ENCODE measurements at regions not wholly inside any gene's neighbourhood (a gene's known extent, or its start where the extent isn't known, plus 50 kb on each side); places are given as distances from the start of the nearest gene placed in this dataset.

DNA sequence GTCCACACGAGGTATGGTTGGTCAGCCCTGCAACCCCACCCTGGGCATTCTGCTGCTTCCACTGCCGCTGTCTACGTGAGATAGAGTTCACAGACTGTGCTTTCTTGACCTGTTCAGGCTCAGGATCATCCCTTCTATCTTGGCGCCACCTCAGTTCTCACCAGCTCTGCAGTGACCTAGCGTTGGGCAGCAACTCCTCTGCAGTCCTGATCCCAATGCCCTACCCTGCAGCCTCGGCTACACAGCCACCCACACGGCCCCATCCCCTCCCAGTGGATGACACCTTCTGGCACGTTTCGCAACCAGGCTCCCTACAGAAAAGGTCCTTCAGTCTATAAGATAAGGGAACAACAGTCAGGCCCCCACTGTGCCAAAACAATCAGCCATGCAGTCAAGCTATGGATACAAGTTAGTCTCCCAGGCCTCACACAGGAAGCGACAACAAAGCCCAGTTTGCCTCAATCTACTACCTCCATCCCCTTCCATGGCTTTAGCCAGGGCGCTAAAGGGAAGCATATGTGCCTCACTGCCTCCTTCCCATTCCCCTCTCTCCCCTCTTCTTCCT, 317.9 kb upstream of the PKDCC start:
- no peak for TF ChIP-seq HNF4G (IDR thresholded peaks at IDR 0.05)
- TF ChIP-seq, protein P1, sequence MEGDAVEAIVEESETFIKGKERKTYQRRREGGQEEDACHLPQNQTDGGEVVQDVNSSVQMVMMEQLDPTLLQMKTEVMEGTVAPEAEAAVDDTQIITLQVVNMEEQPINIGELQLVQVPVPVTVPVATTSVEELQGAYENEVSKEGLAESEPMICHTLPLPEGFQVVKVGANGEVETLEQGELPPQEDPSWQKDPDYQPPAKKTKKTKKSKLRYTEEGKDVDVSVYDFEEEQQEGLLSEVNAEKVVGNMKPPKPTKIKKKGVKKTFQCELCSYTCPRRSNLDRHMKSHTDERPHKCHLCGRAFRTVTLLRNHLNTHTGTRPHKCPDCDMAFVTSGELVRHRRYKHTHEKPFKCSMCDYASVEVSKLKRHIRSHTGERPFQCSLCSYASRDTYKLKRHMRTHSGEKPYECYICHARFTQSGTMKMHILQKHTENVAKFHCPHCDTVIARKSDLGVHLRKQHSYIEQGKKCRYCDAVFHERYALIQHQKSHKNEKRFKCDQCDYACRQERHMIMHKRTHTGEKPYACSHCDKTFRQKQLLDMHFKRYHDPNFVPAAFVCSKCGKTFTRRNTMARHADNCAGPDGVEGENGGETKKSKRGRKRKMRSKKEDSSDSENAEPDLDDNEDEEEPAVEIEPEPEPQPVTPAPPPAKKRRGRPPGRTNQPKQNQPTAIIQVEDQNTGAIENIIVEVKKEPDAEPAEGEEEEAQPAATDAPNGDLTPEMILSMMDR (IDR thresholded peaks at IDR 0.05; ENCODE audit: low read depth, low read length, missing input control): no peak
